ENCODE measurements at regions not wholly inside any gene's neighbourhood (a gene's known extent, or its start where the extent isn't known, plus 50 kb on each side); places are given as distances from the start of the nearest gene placed in this dataset.
"Not testable (repeated sequence)": the region's sequence is repeated elsewhere in the genome, so short reads cannot be mapped to it uniquely, and the experiment has no call there.

- DNase-seq, result no peak
These were observed 75.2 kb upstream of the RASSF8 start for GRCh38 chr12:25883026-25883916.

GRCh38 chr12:25884024-25884919 lies 74.2 kb upstream of the RASSF8 start:
- DNase-seq, result no peak

- no peak for DNase-seq
These were observed 73.6 kb upstream of the RASSF8 start for GRCh38 chr12:25884920-25885234.

- DNase-seq, result no peak
These were observed 72.1 kb upstream of the RASSF8 start for GRCh38 chr12:25886396-25886795.

GRCh38 chr12:25887367-25887766 lies 71.1 kb upstream of the RASSF8 start:
- no peak for DNase-seq

GRCh38 chr12:25889185-25889584 lies 69.3 kb upstream of the RASSF8 start:
- DNase-seq, result no peak

- DNase-seq, result not testable (repeated sequence)
These were observed 67.4 kb upstream of the RASSF8 start for GRCh38 chr12:25891095-25891494.

- DNase-seq, result no peak
These were observed 63.7 kb upstream of the RASSF8 start for GRCh38 chr12:25894759-25895158.

- DNase-seq, result no peak
These were observed 61.5 kb upstream of the RASSF8 start for GRCh38 chr12:25896981-25897380.

- no peak for DNase-seq
These were observed 54.8 kb upstream of the RASSF8 start for GRCh38 chr12:25903603-25904245.

- DNase-seq, result no peak
These were observed 54.0 kb upstream of the RASSF8 start for GRCh38 chr12:25904442-25904841.

- DNase-seq, result no peak
These were observed 51.7 kb upstream of the RASSF8 start for GRCh38 chr12:25906651-25907340.
